ENCODE measurements at regions not wholly inside any gene's neighbourhood (a gene's known extent, or its start where the extent isn't known, plus 50 kb on each side); places are given as distances from the start of the nearest gene placed in this dataset.
"Not testable (repeated sequence)": the region's sequence is repeated elsewhere in the genome, so short reads cannot be mapped to it uniquely, and the experiment has no call there.

- DNase-seq (ENCODE audit: low read depth in 2 of 2) = no peak
Measured at GRCh38 chr7:50856231-50856630, 73.5 kb upstream of the GRB10 start.

GRCh38 chr7:50855526-50855925 lies 72.8 kb upstream of the GRB10 start:
- no peak for DNase-seq (ENCODE audit: low read depth in 2 of 2)

GRCh38 chr7:50854831-50855230 lies 72.1 kb upstream of the GRB10 start:
- DNase-seq (ENCODE audit: low read depth in 2 of 2) = no peak

GRCh38 chr7:50854247-50854646 lies 71.6 kb upstream of the GRB10 start:
- DNase-seq (ENCODE audit: low read depth in 2 of 2) = no peak

GRCh38 chr7:50853311-50853710 lies 70.6 kb upstream of the GRB10 start:
- no peak for DNase-seq (ENCODE audit: low read depth in 2 of 2)

- DNase-seq (ENCODE audit: low read depth in 2 of 2) = no peak
Measured at GRCh38 chr7:50852901-50853300, 70.2 kb upstream of the GRB10 start.

DNA sequence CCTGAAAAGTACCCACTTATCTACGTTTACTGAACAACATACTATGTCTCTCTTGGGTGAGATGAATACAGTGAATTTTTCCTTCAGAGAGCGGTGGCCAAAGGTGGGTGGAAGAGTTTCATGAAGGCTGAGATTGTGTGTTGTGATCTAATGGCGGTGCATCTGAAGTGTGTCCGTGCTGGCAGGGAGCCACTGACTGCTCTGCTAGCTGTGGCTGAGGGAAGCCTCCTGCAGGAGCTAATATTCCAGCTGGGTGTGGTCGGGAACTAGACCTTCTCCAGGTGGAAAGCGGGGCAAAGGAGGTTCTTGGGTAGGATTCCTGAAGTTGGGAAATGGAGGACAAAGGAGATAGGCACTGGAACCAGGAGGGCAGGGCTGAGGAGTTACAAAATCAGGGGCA lies 69.2 kb upstream of the GRB10 start:
- no peak for DNase-seq (ENCODE audit: low read depth in 2 of 2)

DNA sequence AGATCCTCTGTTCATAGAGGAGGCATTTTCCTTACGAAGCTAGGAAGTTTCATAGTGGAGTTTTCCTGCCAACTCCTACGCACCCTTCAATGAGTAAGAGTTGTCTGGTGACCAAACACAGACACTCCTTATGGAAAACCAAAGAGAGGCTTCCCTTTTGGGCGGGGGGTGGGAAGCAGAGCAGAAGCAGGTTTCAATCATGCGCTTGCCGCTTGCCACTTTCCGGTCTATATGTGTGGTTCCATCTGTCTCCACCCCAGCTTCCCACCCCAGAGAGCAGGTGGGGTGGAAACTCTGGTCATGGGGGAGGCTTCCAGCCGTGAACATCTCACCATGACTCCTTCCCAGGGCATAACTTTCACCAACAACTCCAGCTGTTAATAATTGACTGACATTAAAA lies 68.8 kb upstream of the GRB10 start:
- no peak for DNase-seq (ENCODE audit: low read depth in 2 of 2)

DNA sequence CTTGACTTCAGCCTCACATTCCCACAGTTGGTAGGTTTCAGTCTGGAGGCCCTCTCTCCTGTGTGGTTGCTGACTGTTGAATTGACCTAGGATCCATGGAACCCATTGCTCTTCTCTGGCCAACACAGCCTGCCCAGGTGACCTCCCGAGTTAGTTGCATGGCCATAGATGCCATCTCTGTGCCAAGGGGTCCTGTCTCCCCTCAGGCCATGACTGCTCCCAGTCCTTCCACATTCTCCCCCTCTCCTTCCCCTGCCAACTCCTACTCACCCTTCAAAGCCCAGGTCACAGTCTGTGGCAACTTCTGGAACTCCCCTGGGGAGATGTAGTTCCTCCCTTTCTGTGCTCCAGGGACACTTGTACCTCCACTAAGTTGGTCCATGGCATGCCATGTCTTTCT lies 67.3 kb upstream of the GRB10 start:
- no peak for DNase-seq (ENCODE audit: low read depth in 2 of 2)

DNA sequence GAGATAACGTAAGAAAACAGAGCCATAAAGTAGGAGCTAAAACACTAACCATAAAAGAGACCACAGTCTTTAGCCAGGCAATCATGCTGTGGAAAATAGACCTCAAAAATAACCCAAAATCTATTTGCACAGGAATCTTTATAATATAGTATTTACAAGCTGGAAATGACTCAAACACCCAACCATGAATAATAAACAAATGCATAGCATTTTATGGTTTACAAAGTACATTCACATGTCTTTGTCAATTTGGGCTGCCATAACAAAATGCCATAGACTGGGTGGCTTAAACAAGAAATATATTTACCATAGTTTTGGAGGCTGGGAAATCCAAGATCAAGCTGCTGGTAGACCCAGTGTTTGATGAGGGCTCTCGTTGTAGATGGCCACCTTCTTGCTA lies 65.5 kb upstream of the GRB10 start:
- no peak for DNase-seq (ENCODE audit: low read depth in 2 of 2)

DNA sequence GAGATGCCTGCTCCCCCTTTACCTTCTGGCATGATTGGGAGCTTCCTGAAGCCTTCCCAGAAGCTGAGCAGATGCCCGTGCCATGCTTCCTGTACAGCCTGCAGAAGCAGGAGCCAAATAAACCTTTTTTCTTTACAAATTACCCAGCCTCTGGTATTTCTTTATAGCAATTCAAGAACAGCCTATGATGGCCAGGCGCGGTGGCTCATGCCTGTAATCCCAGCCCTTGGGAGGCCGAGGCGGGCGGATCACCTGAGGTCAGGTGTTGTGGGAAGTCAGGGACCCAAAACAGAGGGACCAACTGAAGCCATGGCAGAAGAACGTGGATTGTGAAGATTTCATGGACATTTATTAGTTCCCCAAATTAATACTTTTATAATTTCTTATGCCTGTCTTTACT lies 62.2 kb upstream of the GRB10 start:
- DNase-seq (ENCODE audit: low read depth in 2 of 2) = not testable (repeated sequence)

GRCh38 chr7:50842041-50842440 lies 59.3 kb upstream of the GRB10 start:
- no peak for DNase-seq (ENCODE audit: low read depth in 2 of 2)

- DNase-seq (ENCODE audit: low read depth in 2 of 2) = no peak
Measured at GRCh38 chr7:50838675-50839377, 56.1 kb upstream of the GRB10 start.

DNA sequence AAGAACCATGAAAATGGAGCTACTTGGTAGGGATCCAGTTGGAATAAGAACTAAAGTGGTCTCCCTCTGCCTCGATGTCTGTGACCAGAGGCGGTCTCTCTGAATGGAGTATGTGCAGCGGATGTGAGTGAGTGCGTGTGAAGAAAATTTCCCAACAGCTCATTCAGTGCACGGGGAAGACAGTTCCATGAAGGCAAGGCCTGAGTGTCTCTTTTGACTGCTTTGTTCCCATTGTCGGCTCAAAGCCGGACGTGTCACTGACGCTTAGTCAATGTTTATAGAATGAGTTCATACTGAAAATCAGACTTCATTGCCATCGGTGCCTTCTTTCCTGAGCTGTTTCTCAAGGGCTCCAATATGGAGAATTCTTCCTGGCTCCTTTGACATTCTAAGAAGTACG lies 55.3 kb upstream of the GRB10 start:
- no peak for DNase-seq (ENCODE audit: low read depth in 2 of 2)

DNA sequence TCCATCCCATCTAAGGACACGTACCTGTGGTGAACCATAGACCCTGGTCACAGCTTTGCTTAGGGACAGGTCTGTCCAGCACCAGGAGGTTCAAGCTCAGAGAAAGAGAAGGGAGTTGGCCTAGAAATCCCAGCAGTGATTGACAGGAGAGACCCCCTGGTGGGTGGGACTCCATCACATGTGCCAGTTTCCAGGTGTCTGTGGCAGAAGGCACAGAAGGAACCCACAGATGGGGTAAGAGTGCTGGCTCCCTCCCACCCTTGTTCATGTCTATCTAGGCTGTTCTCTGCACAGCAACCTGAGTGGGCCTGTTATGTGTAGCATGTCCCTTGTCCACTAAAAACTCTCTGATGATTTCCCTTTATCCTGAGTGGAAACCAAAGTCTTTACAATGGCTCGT lies 54.0 kb upstream of the GRB10 start:
- no peak for DNase-seq (ENCODE audit: low read depth in 2 of 2)

DNA sequence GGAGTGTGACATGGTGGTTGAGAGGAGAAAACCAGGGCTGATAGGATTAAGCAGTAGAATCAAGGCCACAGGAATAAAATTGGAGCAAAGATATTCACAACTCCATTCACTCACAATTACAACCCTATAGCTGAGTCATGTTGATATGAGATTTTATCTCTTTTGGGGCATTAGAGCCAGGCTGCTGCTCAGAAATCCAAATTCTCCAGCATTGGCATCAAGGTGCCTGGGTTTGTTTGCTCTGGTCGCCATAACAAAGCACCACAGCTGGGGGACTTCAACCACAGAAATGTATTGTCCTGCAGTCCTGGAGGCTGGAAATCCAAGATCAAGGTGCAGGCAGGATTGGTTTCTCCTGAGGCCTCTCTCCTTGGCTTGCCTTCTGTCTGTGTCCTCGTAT lies 52.5 kb upstream of the GRB10 start:
- DNase-seq (ENCODE audit: low read depth in 2 of 2) = no peak

- no peak for DNase-seq (ENCODE audit: low read depth in 2 of 2)
Measured at GRCh38 chr7:50834679-50835078, 52.0 kb upstream of the GRB10 start.

GRCh38 chr7:50834031-50834535 lies 51.4 kb upstream of the GRB10 start:
- DNase-seq (ENCODE audit: low read depth in 2 of 2) = no peak

DNA sequence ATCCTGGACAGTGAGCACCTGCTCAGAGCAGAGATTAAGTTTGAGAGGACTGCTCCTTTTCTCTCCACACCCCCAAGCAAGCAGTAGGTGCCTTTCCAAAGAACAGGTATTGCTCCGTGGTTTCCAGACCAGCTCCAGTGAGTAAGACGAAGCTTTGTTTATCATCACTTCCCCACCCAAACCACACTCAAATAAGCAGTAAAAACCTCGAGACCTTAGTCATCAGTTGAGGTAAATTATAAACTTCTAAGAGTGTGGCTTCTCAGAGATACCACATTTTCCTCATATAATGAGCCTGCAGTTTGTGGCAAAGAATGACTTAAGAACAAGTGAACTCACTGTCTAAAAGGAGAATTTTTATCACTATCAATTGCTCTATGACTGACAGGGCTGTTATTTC lies 50.0 kb upstream of the GRB10 start:
- peak in 1 of 2 donors; percentile 14 for DNase-seq (ENCODE audit: low read depth in 2 of 2)
